Occipital lobe (tissue), 1 donor: ENCODE measurements at regions not wholly inside any gene's neighbourhood (a gene's known extent, or its start where the extent isn't known, plus 50 kb on each side); places are given as distances from the start of the nearest gene placed in this dataset.

ENCODE experiments used
- DNase-seq: peaks from one replicate; lab custom pipeline; 2025; lab: John Stamatoyannopoulos, UW

GRCh38 chr3:73753985-73754384 is 129.2 kb upstream of the PDZRN3 start:
- no peak for DNase-seq

GRCh38 chr3:73752338-73752737 is 127.6 kb upstream of the PDZRN3 start:
- no peak for DNase-seq

DNA sequence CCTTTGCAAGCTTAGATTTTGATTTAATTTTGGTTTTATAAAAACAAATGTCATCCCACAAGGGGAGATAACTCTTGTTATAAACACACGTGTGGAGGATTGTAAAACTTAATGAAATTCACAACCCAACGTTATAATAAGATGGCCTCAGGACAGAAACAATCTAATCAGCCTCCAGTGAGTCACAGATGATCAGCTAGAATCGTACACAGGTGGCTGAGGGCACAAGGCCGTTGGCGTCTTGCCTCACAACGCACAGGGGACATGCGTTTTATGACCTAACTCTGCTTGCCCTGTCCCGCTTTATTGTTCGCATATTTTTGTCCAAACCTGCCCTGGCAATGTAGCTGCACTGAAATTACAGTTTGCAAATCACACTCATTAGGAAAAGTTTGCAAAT is 121.9 kb upstream of the PDZRN3 start:
- no peak for DNase-seq

GRCh38 chr3:73745526-73746191 is 120.9 kb upstream of the PDZRN3 start:
- DNase-seq, result no peak

GRCh38 chr3:73743551-73743950 is 118.8 kb upstream of the PDZRN3 start:
- no peak for DNase-seq

- DNase-seq, result no peak
Observed at GRCh38 chr3:73739791-73740453, 115.2 kb upstream of the PDZRN3 start.

GRCh38 chr3:73738711-73739110 is 114.0 kb upstream of the PDZRN3 start:
- no peak for DNase-seq

GRCh38 chr3:73734211-73735089 is 109.7 kb upstream of the PDZRN3 start:
- no peak for DNase-seq

DNA sequence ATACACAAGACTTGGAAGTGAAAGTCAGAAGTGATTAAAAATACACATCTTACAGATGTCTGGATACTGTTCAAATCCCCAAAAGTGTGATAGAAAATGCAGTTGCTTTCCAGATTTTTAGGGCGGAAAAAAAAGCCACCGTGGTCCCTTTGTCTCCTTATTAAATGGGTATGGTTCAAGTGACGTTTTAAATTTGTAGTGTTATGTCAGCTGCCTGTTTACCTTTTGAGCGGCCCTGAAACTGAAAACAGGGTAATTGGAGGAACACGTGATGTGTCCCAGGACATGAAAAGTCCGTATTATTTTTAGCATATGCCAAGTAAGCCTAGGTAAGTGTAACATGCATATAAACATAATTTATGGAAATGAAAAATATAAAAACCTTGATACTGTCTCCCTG is 109.0 kb upstream of the PDZRN3 start:
- DNase-seq, result no peak

DNA sequence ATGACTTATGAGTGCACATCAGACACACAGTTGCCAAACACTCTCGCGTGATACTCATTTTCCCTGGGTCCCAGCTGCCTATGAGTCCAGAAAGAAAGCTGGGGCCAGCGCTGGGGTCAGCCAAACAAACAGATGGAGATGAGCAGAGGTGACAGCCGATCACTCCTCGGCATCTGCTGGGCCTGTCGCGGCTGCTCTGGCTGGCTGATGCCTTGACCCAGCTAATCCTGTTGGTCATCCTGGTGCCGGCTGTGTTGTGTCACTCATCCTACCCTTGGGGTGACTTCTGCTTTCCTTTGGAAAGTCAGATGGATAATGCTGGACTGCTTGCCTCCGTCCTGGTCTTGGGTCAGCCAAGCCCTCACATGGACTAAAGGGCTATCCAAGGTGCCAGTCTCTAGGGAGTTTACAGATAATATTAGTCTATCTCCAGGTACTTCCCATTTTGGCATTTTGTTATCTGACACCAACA is 105.3 kb upstream of the PDZRN3 start:
- no peak for DNase-seq

GRCh38 chr3:73727854-73728253 is 103.1 kb upstream of the PDZRN3 start:
- no peak for DNase-seq

DNA sequence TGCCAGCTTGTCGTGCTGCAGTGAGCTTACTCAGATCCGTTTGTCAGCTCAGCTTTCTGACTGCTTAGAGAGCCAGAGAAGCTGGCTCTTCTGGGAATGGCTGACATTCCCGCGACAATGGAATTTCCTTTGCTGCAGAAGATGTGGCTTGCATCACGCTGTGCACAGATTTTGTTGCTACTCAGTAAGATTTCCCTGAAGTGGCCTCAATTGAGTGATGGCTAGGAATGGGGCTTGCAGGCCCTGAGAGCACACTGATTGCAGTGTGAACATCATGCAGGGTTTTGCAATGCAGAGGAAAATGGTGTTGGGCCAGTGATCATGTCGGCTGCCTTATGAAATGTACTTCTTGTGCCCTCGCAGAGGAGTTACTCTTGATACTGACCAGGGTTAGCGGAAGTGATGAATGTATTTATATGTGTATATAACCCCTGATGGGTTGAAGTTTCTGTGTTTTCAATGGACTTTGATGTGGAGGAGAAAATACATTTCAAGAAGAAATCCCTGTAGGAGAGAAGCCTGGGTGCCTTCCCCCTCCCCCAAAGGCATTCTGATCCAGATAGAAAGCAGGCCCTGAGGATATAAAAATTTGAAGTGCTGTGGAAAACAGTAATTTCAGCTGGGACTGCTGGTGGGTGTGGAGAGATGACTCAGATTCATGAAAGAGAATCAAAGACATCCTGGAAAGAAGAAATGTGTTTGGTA is 102.5 kb upstream of the PDZRN3 start:
- peak; percentile 23 for DNase-seq

- DNase-seq, result no peak
Observed at GRCh38 chr3:73723596-73723995, 98.9 kb upstream of the PDZRN3 start.

- DNase-seq, result no peak
Observed at GRCh38 chr3:73719861-73720260, 95.1 kb upstream of the PDZRN3 start.

DNA sequence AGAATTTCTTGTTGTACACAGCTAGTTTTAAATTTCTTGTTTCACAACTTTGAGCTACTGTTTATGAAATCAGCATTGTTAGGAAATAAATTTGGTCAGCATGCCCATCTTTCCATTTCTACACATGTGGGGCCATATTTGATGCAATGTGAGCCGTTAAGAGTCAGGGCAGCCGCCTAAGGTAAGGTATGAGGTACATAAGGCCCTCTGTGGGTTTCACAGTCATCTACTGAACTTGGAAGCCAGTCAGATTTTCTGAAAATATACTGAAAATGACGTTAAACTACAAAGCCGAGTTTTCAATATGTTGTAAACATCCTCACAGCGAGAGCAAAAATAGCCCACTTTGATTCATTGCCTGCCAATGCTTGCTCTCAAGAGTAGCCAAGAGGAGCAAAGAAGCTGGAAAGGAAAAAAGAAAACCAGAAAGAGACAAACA is 94.7 kb upstream of the PDZRN3 start:
- no peak for DNase-seq

DNA sequence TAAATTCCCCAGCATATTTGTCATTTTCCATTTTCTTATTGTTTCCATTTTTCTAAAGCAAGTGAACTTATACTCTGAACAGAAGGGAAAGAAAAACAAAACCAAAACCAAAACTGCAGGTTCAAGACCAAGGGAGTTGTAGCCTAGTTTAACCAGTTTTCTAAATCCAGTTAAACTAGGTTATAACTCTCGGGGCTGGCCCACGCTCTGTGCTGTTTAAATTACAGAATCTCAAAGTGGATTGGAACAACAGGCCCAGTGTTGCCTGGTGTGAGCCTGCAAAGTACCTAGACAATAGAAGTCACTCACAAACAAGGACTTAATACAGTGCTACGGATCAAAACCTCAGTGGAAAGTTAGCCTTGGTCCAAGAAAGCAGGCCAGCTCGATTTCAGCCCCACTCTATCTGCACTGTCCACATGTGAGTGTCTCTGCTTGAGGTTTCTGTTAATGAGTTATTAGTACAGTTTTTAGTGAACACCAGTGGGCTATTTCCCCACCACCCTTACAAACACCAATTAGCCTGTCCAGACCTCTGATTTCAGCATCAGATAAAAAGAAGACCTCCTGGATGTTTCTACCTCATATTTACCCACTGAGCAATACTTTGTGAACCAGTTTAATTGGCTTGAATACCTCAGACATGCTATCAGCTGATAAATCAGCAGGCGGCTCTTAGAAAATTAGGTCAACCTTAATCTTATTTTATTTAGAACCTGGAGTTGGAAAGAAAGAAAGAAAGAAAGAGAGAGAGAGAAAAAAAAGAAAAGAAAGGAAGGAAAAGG is 93.8 kb upstream of the PDZRN3 start:
- DNase-seq, result no peak

- no peak for DNase-seq
Observed at GRCh38 chr3:73716418-73716817, 91.7 kb upstream of the PDZRN3 start.

DNA sequence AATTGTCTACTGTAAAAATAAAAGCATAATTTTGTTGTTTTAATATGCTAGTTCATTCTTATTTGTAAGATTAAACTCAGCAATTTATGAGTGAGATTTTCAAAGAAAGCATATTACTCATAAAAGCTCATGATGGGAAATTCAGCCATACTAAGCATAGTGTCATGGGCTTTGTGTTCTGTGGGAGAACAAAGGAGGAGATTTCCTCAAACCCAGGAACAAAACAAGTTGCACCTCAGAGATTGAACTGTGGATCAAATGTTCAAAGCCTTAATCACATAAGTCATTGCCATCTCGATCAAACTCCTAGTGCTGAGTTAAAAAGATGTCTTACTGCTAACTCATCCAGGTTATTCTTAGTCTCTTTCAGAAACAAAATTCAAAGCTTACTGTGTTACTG is 85.6 kb upstream of the PDZRN3 start:
- DNase-seq, result no peak

GRCh38 chr3:73709712-73710111 is 85.0 kb upstream of the PDZRN3 start:
- no peak for DNase-seq

GRCh38 chr3:73708956-73709355 is 84.2 kb upstream of the PDZRN3 start:
- DNase-seq, result no peak

GRCh38 chr3:73707772-73708171 is 83.0 kb upstream of the PDZRN3 start:
- DNase-seq, result no peak
